ENCODE measurements at regions not wholly inside any gene's neighbourhood (a gene's known extent, or its start where the extent isn't known, plus 50 kb on each side); places are given as distances from the start of the nearest gene placed in this dataset.

DNA sequence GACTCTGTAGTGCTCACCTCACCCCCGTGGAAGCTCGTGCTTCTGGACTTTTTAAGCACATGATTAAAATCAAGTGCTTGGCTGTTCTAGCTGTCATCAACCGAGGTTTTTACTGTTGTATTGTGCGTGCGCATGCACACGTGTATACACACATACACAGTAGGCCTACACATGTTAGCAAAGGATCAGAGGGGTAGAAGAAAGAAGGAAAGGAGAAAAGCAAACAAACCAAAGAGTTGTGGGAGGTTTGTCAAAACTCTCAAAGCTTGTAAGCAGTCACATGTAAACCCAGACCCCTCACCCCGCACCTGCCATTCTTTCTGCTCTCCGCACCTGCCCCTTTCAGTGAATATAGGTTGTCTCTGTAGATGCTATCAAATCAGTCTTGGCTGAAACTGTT, 311.8 kb downstream of the HS3ST1 start:
- WGBS = 76% methylated on average over 8 of the region's 8 CpGs
- no peak overlapping the region for H3K27ac ChIP-seq (ENCODE audit: low read depth)
- no peak for DNase-seq (ENCODE audit: extremely low spot score)
- no peaks in the 10 kb centered on the region for H3K36me3 ChIP-seq (ENCODE audit: insufficient read depth)
- no peaks in the 10 kb centered on the region for H3K4me1 ChIP-seq (ENCODE audit: insufficient read depth)
- H3K4me3 ChIP-seq (ENCODE audit: low read depth, low read length) = no peak overlapping the region

DNA sequence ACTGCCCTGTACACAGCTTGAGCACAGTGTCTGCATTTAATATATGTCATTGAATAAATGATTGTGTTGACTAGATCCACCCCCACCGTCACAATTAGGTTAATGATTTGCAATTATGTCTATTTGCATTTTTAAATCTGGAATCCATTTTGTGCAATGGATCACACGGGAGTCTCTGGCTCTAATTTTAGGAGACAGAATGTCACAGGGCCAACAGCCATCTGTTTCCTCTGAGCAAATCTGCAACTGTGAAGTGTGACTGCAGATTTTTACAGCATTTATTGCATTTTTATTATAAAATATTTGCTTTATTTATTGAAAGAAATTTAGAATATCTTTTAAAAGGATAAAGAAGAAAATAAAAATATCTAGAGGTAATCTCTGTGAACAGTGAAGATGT, 316.8 kb downstream of the HS3ST1 start:
- WGBS = 45% methylated on average over 2 of the region's 2 CpGs
- no peak for DNase-seq (ENCODE audit: extremely low spot score)
- no peak overlapping the region for H3K27ac ChIP-seq (ENCODE audit: low read depth)
- H3K4me3 ChIP-seq (ENCODE audit: low read depth, low read length) = no peak overlapping the region
- no peaks in the 10 kb centered on the region for H3K4me1 ChIP-seq (ENCODE audit: insufficient read depth)
- no peaks in the 10 kb centered on the region for H3K36me3 ChIP-seq (ENCODE audit: insufficient read depth)

DNA sequence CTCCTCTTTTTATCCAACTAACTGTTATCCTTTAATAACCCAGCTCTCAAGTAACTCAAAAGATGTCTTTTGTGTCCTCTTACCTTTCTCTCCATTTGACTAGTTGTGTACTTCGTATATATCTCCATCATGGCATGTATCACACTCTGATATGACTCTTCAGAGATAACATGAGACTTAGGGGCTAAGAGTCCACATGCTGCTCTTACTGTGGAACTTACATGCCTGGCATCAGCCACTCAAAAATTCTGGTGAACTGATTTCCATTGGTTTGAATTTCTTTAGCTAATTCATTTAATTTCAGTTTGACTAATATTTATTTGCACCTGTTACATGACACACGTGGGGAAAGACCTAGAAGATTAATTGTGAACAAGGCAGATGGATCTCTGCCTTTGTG, 317.3 kb downstream of the HS3ST1 start:
- H3K36me3 ChIP-seq (ENCODE audit: insufficient read depth) = no peaks in the 10 kb centered on the region
- H3K4me3 ChIP-seq (ENCODE audit: low read depth, low read length) = no peak overlapping the region
- no peaks in the 10 kb centered on the region for H3K4me1 ChIP-seq (ENCODE audit: insufficient read depth)
- 59% methylated on average over 2 of the region's 2 CpGs for WGBS
- H3K27ac ChIP-seq (ENCODE audit: low read depth) = no peak overlapping the region
- no peak for DNase-seq (ENCODE audit: extremely low spot score)

DNA sequence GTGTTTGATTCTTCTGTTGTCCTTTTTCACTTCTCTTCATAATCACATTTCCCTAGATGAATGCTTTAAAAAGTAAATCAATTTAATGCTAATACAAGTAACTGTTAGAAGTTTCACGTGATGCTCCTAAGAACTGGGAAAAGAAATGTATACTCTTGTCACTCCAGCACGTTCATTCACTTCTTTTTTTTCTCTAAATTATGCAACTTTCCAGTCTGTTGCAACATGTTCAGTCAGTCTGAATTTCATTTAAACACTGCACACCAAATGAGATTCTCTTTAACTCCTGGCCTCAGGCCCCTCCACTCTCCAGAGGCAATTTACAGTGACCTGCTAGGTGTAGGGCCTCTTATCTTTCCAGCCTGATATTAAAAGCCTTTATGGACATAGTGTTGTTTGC, 321.9 kb downstream of the HS3ST1 start:
- WGBS = 49% methylated on average over 2 of the region's 2 CpGs
- Histone ChIP-seq H3K27ac (ENCODE audit: low read depth) (no peak overlapping the region), H3K4me3 (ENCODE audit: low read depth, low read length) (no peak overlapping the region), H3K36me3 (ENCODE audit: insufficient read depth) (no peaks in the 10 kb centered on the region), H3K4me1 (ENCODE audit: insufficient read depth) (no peaks in the 10 kb centered on the region)
- no peak for DNase-seq (ENCODE audit: extremely low spot score)

GRCh38 chr4:11106190-11106589, 322.5 kb downstream of the HS3ST1 start:
- no peak overlapping the region for H3K27ac ChIP-seq (ENCODE audit: low read depth)

DNA sequence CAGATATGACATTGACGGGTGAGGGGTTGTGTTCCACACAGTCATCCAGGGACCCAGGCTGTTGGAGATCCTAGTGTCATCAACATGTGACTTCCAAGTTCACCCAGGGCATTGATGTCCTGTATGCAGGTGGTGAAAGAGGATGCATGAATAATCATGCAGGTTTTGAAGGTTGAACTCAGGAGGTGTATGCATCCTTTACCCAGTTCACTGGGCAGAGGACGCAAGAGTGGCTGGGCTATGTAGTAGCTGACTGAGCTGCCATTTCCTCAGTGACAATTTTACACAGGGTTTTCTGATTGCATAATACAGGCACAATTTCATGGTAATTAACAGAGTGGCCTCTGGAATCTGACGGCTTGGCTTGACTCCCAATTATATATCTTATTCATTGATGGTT, 323.0 kb downstream of the HS3ST1 start:
- Histone ChIP-seq H3K4me1 (ENCODE audit: insufficient read depth) (no peaks in the 10 kb centered on the region), H3K4me3 (ENCODE audit: low read depth, low read length) (no peak overlapping the region), H3K27ac (ENCODE audit: low read depth) (no peak overlapping the region), H3K36me3 (ENCODE audit: insufficient read depth) (no peaks in the 10 kb centered on the region)
- WGBS = 62% methylated on average over 3 of the region's 3 CpGs
- no peak for DNase-seq (ENCODE audit: extremely low spot score)

More at GRCh38 chr4:11106190-11106589, 322.5 kb downstream of the HS3ST1 start:
- H3K4me3 ChIP-seq (ENCODE audit: low read depth, low read length) = no peak overlapping the region
- no peaks in the 10 kb centered on the region for H3K36me3 ChIP-seq (ENCODE audit: insufficient read depth)
- DNase-seq (ENCODE audit: extremely low spot score) = no peak
- H3K4me1 ChIP-seq (ENCODE audit: insufficient read depth) = no peaks in the 10 kb centered on the region

DNA sequence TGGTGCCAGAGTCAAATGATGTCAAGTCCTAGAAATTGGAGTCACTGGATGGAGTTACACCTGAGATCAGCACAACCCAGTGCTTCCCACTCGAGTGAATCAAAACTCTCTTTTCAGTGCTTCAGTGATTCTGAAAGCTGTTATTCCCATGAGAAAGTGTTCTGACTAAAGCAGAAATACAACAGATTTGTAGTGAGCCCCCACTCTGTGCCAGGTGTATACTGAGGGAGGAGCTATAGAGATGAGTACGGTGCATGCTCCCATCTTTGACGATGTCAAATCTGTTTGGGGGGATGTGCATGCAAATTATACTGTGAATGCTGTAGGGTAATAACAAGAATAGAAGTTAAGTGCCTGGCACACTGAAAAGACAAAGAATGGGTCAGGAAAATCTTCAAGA, 330.2 kb downstream of the HS3ST1 start:
- H3K36me3 ChIP-seq (ENCODE audit: insufficient read depth) = no peaks in the 10 kb centered on the region
- WGBS = 92% methylated on average over 3 of the region's 3 CpGs
- H3K27ac ChIP-seq (ENCODE audit: low read depth) = no peak overlapping the region
- DNase-seq (ENCODE audit: extremely low spot score) = no peak
- no peak overlapping the region for H3K4me3 ChIP-seq (ENCODE audit: low read depth, low read length)
- H3K4me1 ChIP-seq (ENCODE audit: insufficient read depth) = no peaks in the 10 kb centered on the region

DNA sequence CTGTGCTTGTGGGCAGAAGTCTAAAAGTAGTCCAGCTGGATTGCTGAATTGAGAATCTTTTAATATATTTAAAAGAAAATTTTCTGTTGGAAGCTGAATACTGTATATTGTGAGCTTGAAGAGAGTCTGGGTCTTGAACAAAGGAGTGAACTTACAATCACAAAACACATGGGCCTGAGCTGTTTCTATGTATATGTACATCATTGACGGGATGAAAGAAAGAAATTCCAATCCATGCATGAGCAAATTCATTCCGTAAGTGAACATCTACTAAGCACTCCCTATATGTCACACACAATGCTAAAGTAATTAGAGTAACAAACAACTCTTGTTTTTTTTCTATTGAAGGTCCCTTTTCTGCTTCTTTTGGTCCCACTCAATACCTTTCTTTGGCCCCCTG, 331.0 kb downstream of the HS3ST1 start:
- Histone ChIP-seq H3K4me3 (ENCODE audit: low read depth, low read length) (no peak overlapping the region), H3K36me3 (ENCODE audit: insufficient read depth) (no peaks in the 10 kb centered on the region), H3K4me1 (ENCODE audit: insufficient read depth) (no peaks in the 10 kb centered on the region), H3K27ac (ENCODE audit: low read depth) (no peak overlapping the region)
- WGBS = 92% methylated on average over 2 of the region's 2 CpGs
- DNase-seq (ENCODE audit: extremely low spot score) = no peak

GRCh38 chr4:11081006-11081405, 347.7 kb downstream of the HS3ST1 start:
- Histone ChIP-seq H3K4me1 (ENCODE audit: insufficient read depth) (no peaks in the 10 kb centered on the region), H3K27ac (ENCODE audit: low read depth) (no peak overlapping the region), H3K4me3 (ENCODE audit: low read depth, low read length) (no peak overlapping the region), H3K36me3 (ENCODE audit: insufficient read depth) (no peaks in the 10 kb centered on the region)
- DNase-seq (ENCODE audit: extremely low spot score) = no peak

DNA sequence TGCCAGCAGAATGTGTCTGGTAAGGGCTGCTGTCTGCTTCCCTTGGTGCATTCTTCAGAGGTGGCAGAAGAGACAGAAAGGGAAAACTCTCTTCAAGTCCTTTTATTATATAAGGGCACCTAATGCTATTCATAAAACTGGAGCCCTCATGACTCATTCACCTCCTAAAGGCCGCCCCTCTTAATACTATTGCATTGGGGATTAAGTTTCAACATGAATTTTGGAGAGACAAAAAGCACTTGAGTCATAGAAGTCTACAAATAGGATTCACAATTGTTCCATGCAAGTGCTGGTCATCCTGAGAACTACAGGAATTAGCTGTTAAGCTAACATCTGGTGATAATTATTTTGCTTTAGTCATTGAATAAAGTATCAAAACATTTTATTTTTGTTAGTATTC, 349.5 kb downstream of the HS3ST1 start:
- Histone ChIP-seq H3K4me1 (ENCODE audit: insufficient read depth) (no peaks in the 10 kb centered on the region), H3K4me3 (ENCODE audit: low read depth, low read length) (no peak overlapping the region), H3K36me3 (ENCODE audit: insufficient read depth) (no peaks in the 10 kb centered on the region), H3K27ac (ENCODE audit: low read depth) (no peak overlapping the region)
- WGBS = 72% methylated on average over 1 of the region's 1 CpG
- DNase-seq (ENCODE audit: extremely low spot score) = no peak

GRCh38 chr4:11074581-11075241, 354.0 kb downstream of the HS3ST1 start:
- H3K36me3 ChIP-seq (ENCODE audit: insufficient read depth) = no peaks in the 10 kb centered on the region
- H3K4me1 ChIP-seq (ENCODE audit: insufficient read depth) = no peaks in the 10 kb centered on the region
- WGBS = 63% methylated on average over 4 of the region's 4 CpGs
- H3K4me3 ChIP-seq (ENCODE audit: low read depth, low read length) = no peak overlapping the region
- H3K27ac ChIP-seq (ENCODE audit: low read depth) = no peak overlapping the region
- no peak for DNase-seq (ENCODE audit: extremely low spot score)

DNA sequence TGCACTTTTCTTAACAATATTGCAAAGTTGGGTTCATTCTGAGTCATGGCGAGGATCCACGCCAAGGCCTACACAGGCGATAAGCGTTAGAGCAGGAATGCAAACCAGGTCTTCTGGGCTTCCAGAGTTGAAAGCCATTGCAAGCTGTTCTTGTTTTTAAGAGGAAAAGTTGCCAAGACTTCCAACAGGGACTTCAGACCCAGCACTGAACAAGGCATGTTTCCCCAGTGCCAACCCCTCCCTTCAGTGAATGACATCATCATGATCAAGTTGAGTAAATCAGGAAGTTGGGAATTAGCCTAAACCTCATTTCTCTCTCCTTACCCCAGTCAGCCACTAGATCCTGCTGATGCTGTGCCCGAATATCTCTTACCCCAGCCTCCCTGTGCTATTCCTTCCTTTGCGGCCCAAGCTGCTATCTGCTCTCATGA, 355.1 kb downstream of the HS3ST1 start:
- no peak for DNase-seq (ENCODE audit: extremely low spot score)
- no peak overlapping the region for H3K4me3 ChIP-seq (ENCODE audit: low read depth, low read length)
- H3K36me3 ChIP-seq (ENCODE audit: insufficient read depth) = no peaks in the 10 kb centered on the region
- no peaks in the 10 kb centered on the region for H3K4me1 ChIP-seq (ENCODE audit: insufficient read depth)
- WGBS = 76% methylated on average over 6 of the region's 6 CpGs
- no peak overlapping the region for H3K27ac ChIP-seq (ENCODE audit: low read depth)

- WGBS = 71% methylated on average over 8 of the region's 8 CpGs
- no peak for DNase-seq (ENCODE audit: extremely low spot score)
- Histone ChIP-seq H3K27ac (ENCODE audit: low read depth) (no peak overlapping the region), H3K36me3 (ENCODE audit: insufficient read depth) (no peaks in the 10 kb centered on the region), H3K4me3 (ENCODE audit: low read depth, low read length) (no peak overlapping the region), H3K4me1 (ENCODE audit: insufficient read depth) (no peaks in the 10 kb centered on the region)
Observed at GRCh38 chr4:11072999-11073398, 355.7 kb downstream of the HS3ST1 start.

- H3K36me3 ChIP-seq (ENCODE audit: insufficient read depth) = no peaks in the 10 kb centered on the region
- no peak overlapping the region for H3K4me3 ChIP-seq (ENCODE audit: low read depth, low read length)
- no peak for DNase-seq (ENCODE audit: extremely low spot score)
- 95% methylated on average over 5 of the region's 5 CpGs for whole genome bisulfite sequencing
- no peak overlapping the region for H3K27ac ChIP-seq (ENCODE audit: low read depth)
- no peaks in the 10 kb centered on the region for H3K4me1 ChIP-seq (ENCODE audit: insufficient read depth)
Observed at GRCh38 chr4:11072463-11072862, 356.2 kb downstream of the HS3ST1 start.

DNA sequence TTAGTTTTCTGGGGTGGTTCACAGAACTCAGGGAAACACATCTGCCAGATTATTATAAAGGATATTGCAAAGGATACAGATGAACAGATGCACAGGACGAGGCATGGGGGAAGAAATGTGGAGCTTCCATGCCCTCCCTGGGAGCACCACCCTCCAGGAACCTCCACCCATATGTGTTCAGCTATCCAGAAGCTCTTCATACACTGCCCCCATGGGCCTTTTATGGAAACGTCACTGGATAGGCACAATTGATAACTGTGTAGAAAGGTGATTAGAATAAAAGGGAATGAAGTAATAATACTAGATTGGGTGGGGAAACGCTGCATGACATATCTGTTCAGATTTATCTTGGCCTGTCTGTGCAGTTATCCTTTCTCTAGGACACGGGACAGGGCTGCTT, 357.9 kb downstream of the HS3ST1 start:
- H3K4me3 ChIP-seq (ENCODE audit: low read depth, low read length) = no peak overlapping the region
- no peaks in the 10 kb centered on the region for H3K4me1 ChIP-seq (ENCODE audit: insufficient read depth)
- no peak overlapping the region for H3K27ac ChIP-seq (ENCODE audit: low read depth)
- DNase-seq (ENCODE audit: extremely low spot score) = no peak
- 78% methylated on average over 4 of the region's 4 CpGs for WGBS
- no peaks in the 10 kb centered on the region for H3K36me3 ChIP-seq (ENCODE audit: insufficient read depth)
